Lung (tissue), 11 donors: ENCODE measurements at regions not wholly inside any gene's neighbourhood (a gene's known extent, or its start where the extent isn't known, plus 50 kb on each side); places are given as distances from the start of the nearest gene placed in this dataset.
A peak's percentile ranks its signal among the peaks of the same experiment; 100 is the strongest.

Experiments
- ATAC-seq: fragments of 200-7000 bp; cut with Tn5 transposase; one replicate; pipeline ENCODE4 v1.9.1; 2020; ENCODE audit warnings: moderate number of reproducible peaks; ENCODE audit not compliant: insufficient read depth, low FRiP score
- DNase-seq, 3 donors: peaks; one replicate each; pipeline ENCODE4 v3.0.0-alpha.2; 2013 to 2017
- H3K27ac ChIP-seq, 2 donors: one replicate each; pipeline ENCODE4 v1.5.1; 2013; ENCODE audit warnings: mild to moderate bottlenecking in 2 of 2, moderate library complexity in 2 of 2, control low read depth in 1 of 2, inconsistent platforms in 1 of 2, low read depth in 1 of 2, low read length in 1 of 2
- H3K27me3 ChIP-seq, 3 donors: one replicate each; pipeline ENCODE4 v1.5.1; 2013; ENCODE audit warnings: low read length in 2 of 3; ENCODE audit not compliant: control insufficient read depth in 3 of 3, insufficient read depth in 3 of 3
- H3K36me3 ChIP-seq, 4 donors: one replicate each; pipeline ENCODE4 v1.5.1; 2013; ENCODE audit warnings: low read length in 4 of 4, mild to moderate bottlenecking in 1 of 4, moderate library complexity in 1 of 4; ENCODE audit not compliant: control insufficient read depth in 4 of 4, insufficient read depth in 4 of 4
- H3K4me1 ChIP-seq, 5 donors: one replicate each; pipeline ENCODE4 v1.5.1; 2013; ENCODE audit warnings: low read length in 5 of 5, mild to moderate bottlenecking in 2 of 5, moderate library complexity in 1 of 5; ENCODE audit not compliant: control insufficient read depth in 5 of 5, insufficient read depth in 5 of 5
- H3K4me3 ChIP-seq: one replicate; pipeline ENCODE4 v1.5.1; 2013; ENCODE audit warnings: mild to moderate bottlenecking, control low read depth, moderate library complexity
- H3K9ac ChIP-seq, 2 donors: one replicate each; pipeline ENCODE4 v1.5.1; 2013; ENCODE audit warnings: low read length in 2 of 2, control low read depth in 1 of 2; ENCODE audit not compliant: insufficient read depth in 1 of 2
- H3K9me3 ChIP-seq, 4 donors: one replicate each; pipeline ENCODE4 v1.5.1; 2013; ENCODE audit warnings: low read length in 3 of 4, mild to moderate bottlenecking in 1 of 4, moderate library complexity in 1 of 4; ENCODE audit not compliant: control insufficient read depth in 4 of 4, insufficient read depth in 3 of 4
- WGBS, 2 donors: extraction: QIAGEN DNeasy Blood & Tissue Kit; methylation state at CpG; one replicate each; pipeline ENCODE4 v1.1.7; 2013; 5-methylcytosine and 5-hydroxymethylcytosine counted together
- TF ChIP-seq, protein P1 (sequence below): IDR thresholded peaks from 2 replicates; pipeline ENCODE4 v1.5.1; 2012; ENCODE audit warnings: mild to moderate bottlenecking; ENCODE audit errors: control extremely low read depth, extremely low read depth
- donor health status: control.
- donor health status: control.
- donor health status: Bipolar disorder and iron deficiency.
- donor health status: healthy.
- donor health status: DM: yes; HTN: yes; CAD: no.

DNA sequence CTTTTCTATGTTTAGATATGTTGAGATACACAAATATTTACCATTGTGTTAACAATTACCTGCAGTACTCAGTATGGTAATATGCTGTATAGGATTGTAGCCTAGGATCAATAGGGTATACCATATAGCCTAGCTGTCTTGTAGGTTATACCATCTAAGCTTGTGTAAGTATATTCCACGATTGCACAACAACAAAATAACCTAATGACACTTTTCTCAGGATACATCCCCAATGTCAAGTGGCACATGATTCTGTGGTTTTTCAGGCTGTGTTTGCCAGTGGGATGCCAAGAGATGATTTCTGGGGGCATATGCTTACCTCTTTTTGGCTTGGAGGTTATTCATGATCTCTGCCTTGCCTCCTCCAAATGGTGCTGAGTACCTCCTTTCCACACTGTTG is 247.2 kb upstream of the CENPE start:
- no peaks in the 10 kb centered on the region for H3K36me3 ChIP-seq
- H3K4me3 ChIP-seq, result no peak overlapping the region
- H3K27ac ChIP-seq, result no peak overlapping the region
- DNase-seq, result no peak
- no peaks in the 10 kb centered on the region for H3K27me3 ChIP-seq
- WGBS, 2 donors, result 79% methylated on average over 1 of the region's 1 CpG
- no peaks in the 10 kb centered on the region for H3K9me3 ChIP-seq
- TF ChIP-seq, protein P1, sequence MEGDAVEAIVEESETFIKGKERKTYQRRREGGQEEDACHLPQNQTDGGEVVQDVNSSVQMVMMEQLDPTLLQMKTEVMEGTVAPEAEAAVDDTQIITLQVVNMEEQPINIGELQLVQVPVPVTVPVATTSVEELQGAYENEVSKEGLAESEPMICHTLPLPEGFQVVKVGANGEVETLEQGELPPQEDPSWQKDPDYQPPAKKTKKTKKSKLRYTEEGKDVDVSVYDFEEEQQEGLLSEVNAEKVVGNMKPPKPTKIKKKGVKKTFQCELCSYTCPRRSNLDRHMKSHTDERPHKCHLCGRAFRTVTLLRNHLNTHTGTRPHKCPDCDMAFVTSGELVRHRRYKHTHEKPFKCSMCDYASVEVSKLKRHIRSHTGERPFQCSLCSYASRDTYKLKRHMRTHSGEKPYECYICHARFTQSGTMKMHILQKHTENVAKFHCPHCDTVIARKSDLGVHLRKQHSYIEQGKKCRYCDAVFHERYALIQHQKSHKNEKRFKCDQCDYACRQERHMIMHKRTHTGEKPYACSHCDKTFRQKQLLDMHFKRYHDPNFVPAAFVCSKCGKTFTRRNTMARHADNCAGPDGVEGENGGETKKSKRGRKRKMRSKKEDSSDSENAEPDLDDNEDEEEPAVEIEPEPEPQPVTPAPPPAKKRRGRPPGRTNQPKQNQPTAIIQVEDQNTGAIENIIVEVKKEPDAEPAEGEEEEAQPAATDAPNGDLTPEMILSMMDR, result no peak
- H3K9ac ChIP-seq, result no peak overlapping the region
- no peaks in the 10 kb centered on the region for H3K4me1 ChIP-seq
- no peak for ATAC-seq

DNA sequence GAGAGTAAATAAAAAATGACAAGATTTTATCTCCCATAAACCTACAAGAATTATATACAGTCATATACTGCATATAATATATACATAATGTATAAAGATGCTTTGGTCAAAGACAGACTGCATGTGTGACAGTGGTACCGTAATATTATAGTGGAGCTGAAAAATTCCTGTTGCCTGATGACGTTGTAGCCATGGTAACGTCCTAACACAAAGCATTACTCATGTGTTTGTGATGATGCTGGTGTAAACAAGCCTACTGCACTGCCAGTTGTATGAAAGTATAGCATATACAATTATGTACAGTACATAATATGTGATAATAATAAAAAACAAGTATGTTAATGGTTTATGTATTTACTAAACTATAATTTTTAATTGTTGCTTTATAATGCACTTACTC is 245.2 kb upstream of the CENPE start:
- DNase-seq, result peak in 2 of 3 donors; percentile 2 to 8

DNA sequence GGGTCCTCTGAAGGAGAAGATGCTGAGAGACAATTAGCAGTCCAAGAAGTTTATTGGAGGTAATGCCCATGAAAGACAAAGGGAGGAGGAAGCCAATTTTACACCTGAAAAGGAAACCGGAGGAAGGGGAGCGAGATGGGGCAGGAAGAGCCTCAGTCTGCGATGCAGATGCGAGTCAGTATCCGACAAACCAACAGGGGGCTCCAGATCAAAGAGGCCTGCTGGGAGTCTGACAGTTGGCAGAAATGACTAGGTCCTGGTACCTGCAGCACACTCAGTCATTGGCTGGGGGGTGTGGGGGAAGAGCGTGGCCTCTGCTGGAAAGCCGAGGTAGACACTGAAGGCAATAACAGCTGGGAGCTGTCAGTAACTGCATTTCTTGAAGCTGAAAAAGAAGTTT is 231.1 kb upstream of the CENPE start:
- Histone ChIP-seq H3K9ac (no peak overlapping the region), H3K4me1 (no peaks in the 10 kb centered on the region), H3K36me3 (no peaks in the 10 kb centered on the region), H3K4me3 (no peak overlapping the region), H3K27me3 (no peaks in the 10 kb centered on the region), H3K27ac (no peak overlapping the region), H3K9me3 (peaks cover 0 to 3% (median 0%) of the 10 kb centered on the region in 4 donors)
- DNase-seq, result no peak
- no peak for ATAC-seq
- WGBS, 2 donors, result 38 to 42% methylated on average over 7 of the region's 7 CpGs
- TF ChIP-seq, protein P1, result no peak

More for the DNA sequence above, 245.2 kb upstream of the CENPE start:
- Histone ChIP-seq H3K4me3 (no peak overlapping the region), H3K9me3 (no peaks in the 10 kb centered on the region), H3K4me1 (no peaks in the 10 kb centered on the region), H3K27ac (no peak overlapping the region), H3K36me3 (no peaks in the 10 kb centered on the region), H3K27me3 (no peaks in the 10 kb centered on the region), H3K9ac (no peak overlapping the region)
- TF ChIP-seq, protein P1, result no peak
- 62 to 84% methylated on average over 3 of the region's 3 CpGs for WGBS, 2 donors
- no peak for ATAC-seq

DNA sequence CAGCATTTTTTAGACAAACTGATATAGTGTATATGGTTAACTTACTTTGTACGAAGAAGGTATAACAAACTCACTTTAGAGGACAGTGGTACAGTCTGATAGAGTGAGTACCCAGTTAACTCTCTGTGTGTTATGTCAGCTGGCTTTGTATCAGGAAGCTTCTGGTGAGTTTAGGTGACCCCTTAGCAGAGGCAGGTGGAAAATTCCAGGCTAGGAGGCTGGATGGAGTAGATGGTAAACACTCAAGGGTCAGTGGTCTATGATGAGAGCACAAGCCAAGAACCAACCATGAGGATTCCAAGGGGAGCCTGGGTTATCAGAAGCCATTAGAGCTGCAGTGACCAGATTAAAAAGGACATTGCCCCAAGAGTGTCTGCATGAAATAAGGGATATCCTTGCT is 227.3 kb upstream of the CENPE start:
- Histone ChIP-seq H3K27ac (no peak overlapping the region), H3K36me3 (no peaks in the 10 kb centered on the region), H3K4me1 (no peaks in the 10 kb centered on the region), H3K4me3 (no peak overlapping the region), H3K27me3 (no peaks in the 10 kb centered on the region), H3K9ac (no peak overlapping the region), H3K9me3 (no peaks in the 10 kb centered on the region)
- TF ChIP-seq, protein P1, result no peak
- no peak for DNase-seq
- no peak for ATAC-seq
- WGBS, 2 donors, result 76 to 83% methylated on average over 1 of the region's 1 CpG
